ENCODE measurements at regions not wholly inside any gene's neighbourhood (a gene's known extent, or its start where the extent isn't known, plus 50 kb on each side); places are given as distances from the start of the nearest gene placed in this dataset.

DNA sequence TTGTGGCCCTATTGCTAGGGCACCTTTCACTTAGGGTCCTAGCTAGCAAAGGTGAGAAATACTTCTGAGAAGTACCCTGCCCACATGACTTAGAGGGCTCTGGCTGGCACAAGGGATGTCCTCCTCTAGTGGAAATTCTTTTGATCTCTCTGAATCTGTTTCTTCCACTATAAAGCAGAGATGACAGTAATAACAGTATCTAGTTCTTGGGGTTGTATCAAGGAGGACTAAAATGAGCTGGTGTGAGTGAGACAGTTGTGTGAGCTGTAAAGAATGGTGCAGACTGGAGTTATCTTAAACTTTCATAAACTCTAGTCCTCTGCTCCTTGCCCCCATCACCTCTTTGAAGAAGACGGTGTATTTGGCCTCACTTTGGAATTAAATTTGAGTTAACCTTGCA is 157.8 kb upstream of the PLET1 start:
- DNase-seq (ENCODE audit: low spot score in 2 of 2) (no peak), ATAC-seq (peak in 1 of 2 donors; percentile 54)
- Mint-ChIP-seq H3K36me3 (peaks cover 0 to 10% of the 10 kb centered on the region in 2 donors), H3K9me3 (peaks cover 4 to 18% of the 10 kb centered on the region in 2 donors), H3K27ac (no peak overlapping the region)

DNA sequence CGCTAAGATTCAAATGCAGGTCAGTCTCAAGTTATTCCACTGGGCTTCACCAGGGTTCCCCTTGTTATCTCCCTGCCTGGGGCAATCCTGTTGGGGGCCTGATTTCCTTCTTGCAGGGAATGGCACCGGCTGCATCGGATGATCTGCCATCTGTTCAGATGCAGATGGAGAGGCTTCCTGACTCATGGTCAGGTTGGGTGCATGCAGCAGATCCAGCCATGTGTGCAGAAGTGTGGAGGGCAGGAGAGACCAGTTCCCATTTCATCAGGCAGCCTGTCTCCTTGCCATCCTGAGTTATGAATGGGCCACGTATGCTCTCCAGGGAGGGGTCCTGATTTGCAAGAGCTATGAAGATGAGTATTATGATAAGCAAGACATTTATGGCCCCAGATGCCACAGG is 161.2 kb upstream of the PLET1 start:
- no peak overlapping the region for H3K27ac Mint-ChIP-seq
- DNase-seq (ENCODE audit: low spot score in 2 of 2) (no peak), ATAC-seq (no peak)
- no peaks in the 10 kb centered on the region for H3K36me3 Mint-ChIP-seq
- H3K9me3 Mint-ChIP-seq: no peaks in the 10 kb centered on the region

DNA sequence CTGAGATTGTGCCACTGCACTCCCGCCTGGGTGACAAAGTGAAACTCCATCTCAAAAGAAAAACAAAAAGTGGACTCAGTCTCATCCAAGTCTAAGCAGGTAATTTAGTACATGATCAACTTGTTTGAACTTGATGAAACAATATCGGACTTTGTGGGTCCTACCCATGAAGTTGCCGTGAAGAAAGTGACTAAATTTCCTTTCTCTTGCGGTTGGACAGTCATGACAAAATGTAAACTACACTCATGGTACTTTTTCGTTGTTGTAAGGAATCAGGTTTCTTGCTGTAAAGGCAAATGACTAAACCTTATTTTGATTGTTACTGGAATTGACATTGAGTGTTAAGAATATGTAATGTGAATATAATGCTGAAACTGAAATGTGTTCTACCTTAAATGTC is 164.5 kb upstream of the PLET1 start:
- DNase-seq (ENCODE audit: low spot score in 2 of 2) (no peak), ATAC-seq (no peak)
- Mint-ChIP-seq H3K36me3 (no peaks in the 10 kb centered on the region), H3K9me3 (peaks cover 0 to 4% of the 10 kb centered on the region in 2 donors), H3K27ac (no peak overlapping the region)

DNA sequence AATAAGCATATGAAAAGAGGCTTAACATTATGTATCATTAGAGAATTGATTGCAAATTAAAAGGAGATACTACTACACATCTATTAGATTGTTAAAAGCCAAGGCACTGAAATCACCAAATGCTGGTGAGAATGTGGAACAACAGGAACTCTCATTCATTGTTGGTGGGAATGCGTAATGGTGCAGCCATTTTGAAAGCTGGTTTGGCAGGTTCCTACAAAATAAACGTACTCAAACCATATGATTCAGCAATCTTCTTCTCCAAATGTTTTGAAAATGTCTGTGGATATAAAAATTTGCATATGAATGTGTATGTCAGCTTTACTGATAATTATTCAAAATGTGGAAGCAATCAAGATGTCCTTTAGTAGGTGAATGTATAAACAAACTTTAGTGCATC is 176.4 kb upstream of the PLET1 start:
- ATAC-seq: no peak
- H3K36me3 Mint-ChIP-seq: peaks cover 16 to 24% of the 10 kb centered on the region in 2 donors
- DNase-seq (ENCODE audit: low spot score in 2 of 2): no peak
- H3K27ac Mint-ChIP-seq: no peak overlapping the region
- H3K9me3 Mint-ChIP-seq: peaks cover 17 to 27% of the 10 kb centered on the region in 2 donors

DNA sequence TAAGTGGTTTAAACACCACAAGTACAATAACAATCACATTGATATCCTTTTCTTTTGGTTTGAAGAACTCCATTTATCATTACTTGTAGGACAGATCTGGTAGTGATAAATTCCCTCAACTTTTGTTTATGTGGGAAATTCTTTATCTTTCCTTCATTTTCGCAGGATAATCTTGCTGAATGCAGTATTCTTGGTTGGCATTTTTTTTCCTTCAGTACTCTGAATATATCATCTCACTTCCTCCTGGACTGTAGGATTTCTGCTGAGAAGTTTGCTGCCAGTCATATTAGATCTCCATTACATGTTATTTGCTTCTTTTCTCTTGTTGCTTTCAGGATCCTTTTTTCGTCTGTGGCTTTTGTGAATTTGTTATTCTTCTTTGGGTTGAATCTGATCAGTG is 179.0 kb upstream of the PLET1 start:
- Mint-ChIP-seq H3K9me3 (peaks cover 19 to 25% of the 10 kb centered on the region in 2 donors), H3K27ac (no peak overlapping the region), H3K36me3 (peaks cover 13 to 16% of the 10 kb centered on the region in 2 donors)
- no peak for ATAC-seq
- no peak for DNase-seq (ENCODE audit: low spot score in 2 of 2)

DNA sequence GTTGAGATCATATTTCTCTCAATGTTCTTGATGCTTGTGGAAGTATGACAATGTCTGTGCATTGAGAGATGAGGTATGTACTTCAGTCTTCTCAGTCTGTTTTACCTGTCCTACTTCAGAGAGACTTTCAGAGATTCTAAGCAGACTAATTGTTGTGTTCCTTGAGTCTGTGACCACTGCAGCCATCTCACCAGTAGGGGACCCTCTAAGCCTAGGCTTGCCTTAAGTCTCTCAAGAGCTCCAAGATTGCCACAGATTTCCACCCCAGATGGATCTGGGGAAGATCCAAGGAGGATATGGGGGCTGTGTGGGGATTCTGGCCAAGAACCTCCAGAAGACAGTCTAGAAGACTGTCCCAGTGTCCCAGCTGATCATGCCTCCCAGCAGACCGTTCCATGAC is 179.9 kb upstream of the PLET1 start:
- peaks cover 28 to 33% of the 10 kb centered on the region in 2 donors for H3K9me3 Mint-ChIP-seq

DNA sequence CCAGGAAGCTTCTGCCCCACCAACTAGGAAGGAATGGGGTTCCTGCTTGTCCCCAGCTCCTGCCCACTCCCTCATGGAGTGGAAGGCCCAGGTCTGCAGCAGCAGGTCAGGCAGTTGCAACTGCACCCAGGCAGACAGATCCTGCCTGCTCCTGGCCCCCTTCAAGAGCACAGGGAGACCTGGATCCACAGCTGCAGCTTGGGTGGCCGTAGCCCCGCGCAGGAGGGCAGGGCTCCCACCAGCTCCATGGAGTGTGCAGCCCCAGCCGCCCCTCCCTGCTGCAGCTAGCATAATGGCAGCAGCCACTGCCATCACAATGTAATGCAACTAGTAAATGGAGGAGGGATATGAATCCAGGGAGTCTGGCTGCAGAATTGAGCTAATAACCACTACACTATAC is 187.5 kb upstream of the PLET1 start:
- no peak overlapping the region for H3K27ac Mint-ChIP-seq
- H3K36me3 Mint-ChIP-seq: peaks cover 10 to 12% of the 10 kb centered on the region in 2 donors
- no peak for ATAC-seq
- peaks cover 12 to 19% of the 10 kb centered on the region in 2 donors for H3K9me3 Mint-ChIP-seq
- DNase-seq (ENCODE audit: low spot score in 2 of 2): no peak

More for the DNA sequence above, 179.9 kb upstream of the PLET1 start:
- Mint-ChIP-seq H3K27ac (no peak overlapping the region), H3K36me3 (peaks cover 21 to 25% of the 10 kb centered on the region in 2 donors)
- ATAC-seq: no peak
- no peak for DNase-seq (ENCODE audit: low spot score in 2 of 2)

DNA sequence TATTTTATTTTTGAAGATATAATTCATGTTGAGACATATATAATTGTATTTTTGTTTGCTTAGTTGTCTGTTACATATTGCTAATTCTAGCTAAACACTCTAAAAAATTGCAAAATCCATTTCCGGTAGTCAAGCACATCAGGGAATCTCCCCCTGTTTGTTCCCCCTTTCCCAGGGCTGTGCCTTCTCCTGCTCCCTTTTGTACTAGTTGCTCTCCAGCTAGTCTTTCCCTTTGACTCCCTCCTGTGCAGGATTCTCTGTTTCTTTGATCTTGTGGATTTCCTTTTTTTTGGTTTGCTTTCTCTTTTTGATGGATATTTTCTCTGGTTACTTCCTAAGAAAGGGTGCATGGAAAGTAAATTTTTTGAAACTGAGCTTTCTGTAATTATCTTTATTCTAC is 188.1 kb upstream of the PLET1 start:
- Mint-ChIP-seq H3K27ac (no peak overlapping the region), H3K9me3 (peaks cover 12 to 16% of the 10 kb centered on the region in 2 donors), H3K36me3 (peaks cover 10 to 12% of the 10 kb centered on the region in 2 donors)
- ATAC-seq: no peak
- no peak for DNase-seq (ENCODE audit: low spot score in 2 of 2)

DNA sequence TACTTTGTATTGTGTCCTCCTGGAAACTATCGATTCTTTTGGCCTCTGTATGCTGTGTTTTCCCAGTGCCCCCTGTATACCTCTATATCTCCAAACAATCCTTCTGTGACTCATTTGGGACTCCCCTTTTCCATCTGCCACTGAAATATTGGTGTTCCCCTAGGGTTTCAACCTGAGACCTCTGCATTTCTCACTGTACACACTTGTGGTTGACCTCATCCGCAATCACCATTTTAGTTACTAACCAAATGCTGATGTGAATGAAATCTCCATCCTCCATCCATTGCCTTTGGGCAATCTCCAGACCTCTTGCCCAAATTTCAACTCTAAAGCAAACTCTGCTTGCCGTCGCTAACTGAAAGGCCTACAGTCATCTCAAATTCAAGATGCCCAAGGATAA is 190.6 kb upstream of the PLET1 start:
- no peak for ATAC-seq
- no peaks in the 10 kb centered on the region for H3K9me3 Mint-ChIP-seq

DNA sequence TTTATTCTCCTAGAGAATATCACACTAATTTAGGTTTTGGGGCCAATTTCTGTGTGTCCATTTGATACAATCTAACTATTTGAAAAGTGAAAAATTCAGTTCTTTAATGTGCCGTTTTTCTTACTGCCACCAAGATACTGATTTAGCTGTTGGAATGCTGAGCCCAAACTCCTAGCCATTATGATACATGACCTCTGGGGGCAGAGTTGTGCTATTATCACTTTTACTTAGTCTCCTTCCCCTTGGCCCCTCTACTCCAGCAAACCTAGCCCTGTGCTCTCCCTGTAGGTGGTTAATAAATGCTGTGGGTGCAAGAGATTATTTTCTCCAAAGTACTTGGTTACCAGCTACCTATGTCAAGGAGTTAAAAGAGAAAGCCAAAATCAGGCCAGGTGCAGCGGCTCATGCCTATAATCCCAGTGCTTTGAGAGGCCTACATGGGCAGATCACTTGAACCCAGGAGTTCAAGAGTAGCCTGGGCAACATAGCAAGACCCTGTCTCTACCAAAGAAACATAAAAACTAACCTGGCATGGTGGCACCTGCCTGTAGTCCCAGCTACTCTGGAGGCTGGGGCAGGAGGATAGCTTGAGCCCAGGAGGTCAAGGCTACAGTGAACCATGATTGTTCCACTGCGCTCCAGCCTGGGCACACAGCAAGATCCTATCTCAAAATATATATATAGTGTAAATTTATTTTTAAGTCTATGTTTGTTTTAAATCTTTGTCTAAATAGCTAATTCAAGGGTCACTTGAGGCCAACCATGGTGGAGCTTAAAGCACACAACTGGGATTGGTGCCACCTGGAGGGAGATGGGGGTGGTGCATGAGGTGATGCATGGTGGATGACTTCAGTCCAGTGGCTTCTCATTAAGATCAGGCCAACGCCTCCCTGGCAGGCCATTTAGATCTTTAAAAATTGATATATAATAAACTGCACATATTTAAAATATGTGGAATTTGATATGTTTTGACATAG is 193.2 kb upstream of the PLET1 start:
- Mint-ChIP-seq H3K36me3 (no peaks in the 10 kb centered on the region), H3K27ac (no peak overlapping the region), H3K9me3 (no peaks in the 10 kb centered on the region)
- DNase-seq (ENCODE audit: low spot score in 2 of 2) (peak in 1 of 2 donors; percentile 51), ATAC-seq (peak; percentile 46 to 64)

More for the DNA sequence above, 190.6 kb upstream of the PLET1 start:
- H3K27ac Mint-ChIP-seq: no peak overlapping the region
- H3K36me3 Mint-ChIP-seq: no peaks in the 10 kb centered on the region
- no peak for DNase-seq (ENCODE audit: low spot score in 2 of 2)

DNA sequence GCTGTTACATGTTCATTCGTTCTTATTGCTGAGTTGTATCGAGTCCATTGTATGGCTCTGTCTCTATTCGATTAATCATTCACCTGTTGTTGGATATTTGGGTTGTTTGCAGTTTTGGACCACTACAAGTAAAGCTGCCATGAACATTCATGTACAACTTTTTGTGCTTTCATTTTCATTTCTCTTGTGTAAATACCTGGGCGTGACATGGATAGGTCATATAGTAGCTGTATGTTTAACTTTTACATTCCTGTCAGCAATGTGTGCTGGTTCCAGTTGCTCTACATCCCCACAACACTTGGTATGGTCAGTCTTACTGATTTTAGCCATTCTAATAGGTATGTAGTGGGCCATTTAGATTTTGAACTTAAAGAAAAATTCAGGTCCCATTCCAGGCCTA is 194.2 kb upstream of the PLET1 start:
- Mint-ChIP-seq H3K36me3 (no peaks in the 10 kb centered on the region), H3K9me3 (no peaks in the 10 kb centered on the region), H3K27ac (no peak overlapping the region)
- no peak for DNase-seq (ENCODE audit: low spot score in 2 of 2)
- ATAC-seq: no peak

DNA sequence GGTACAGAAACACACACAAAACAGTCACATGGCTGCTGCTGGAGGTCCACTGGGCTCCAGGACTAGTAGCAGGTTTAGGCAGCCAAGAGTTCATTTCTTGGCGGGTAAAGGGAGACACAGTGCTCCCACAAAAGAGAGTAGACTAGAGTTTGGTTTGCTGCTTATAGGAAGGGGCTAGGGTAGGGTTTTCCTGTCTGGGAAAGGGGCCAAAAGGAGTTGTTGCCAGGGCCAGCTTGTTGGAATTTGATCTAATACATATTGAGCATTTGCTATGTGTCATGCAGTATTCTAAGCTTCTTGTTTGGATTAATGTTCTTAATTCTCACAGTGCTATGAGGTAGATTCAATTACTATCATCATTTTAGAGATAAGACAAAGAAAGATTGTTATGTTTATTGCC is 195.1 kb upstream of the PLET1 start:
- Mint-ChIP-seq H3K36me3 (no peaks in the 10 kb centered on the region), H3K27ac (no peak overlapping the region), H3K9me3 (no peaks in the 10 kb centered on the region)
- ATAC-seq (no peak), DNase-seq (ENCODE audit: low spot score in 2 of 2) (no peak)

DNA sequence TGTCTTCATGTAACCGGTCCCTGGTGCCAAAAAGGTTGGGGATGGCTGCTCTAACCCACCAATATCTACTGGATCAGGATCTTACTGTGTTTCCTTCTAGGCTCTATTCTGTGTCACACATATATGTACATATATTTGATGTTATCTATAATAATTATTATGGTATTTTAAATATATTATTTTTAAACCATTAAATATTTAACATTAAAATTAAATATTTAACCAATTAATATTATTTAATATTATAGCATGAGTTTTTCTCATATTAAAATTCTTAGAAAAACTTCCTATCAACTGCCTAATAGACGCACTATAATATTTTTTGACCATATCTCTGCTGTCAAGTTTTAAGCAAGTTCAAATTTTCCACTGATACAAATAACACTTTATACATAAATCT is 196.9 kb upstream of the PLET1 start:
- ATAC-seq: no peak
- Mint-ChIP-seq H3K9me3 (peaks cover 0 to 6% of the 10 kb centered on the region in 2 donors), H3K36me3 (peaks cover 0 to 5% of the 10 kb centered on the region in 2 donors), H3K27ac (no peak overlapping the region)
- DNase-seq (ENCODE audit: low spot score in 2 of 2): no peak

DNA sequence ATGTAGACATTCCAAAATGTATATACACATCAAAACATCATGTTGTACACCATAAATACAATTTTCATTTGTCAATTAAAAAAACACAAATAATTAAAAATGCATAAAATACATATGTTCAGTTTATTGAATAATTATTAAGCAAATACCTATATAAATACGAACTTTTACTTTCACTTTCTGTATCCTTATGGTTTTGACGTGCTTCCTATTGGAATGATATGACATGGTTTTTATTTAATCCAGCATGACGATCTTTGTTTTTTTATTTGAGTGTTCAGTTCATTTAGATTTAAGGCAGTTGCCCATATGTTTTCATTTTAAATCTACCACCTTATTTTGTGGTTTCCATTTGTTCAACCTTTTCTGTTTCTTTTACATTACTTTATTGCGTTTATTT is 198.3 kb upstream of the PLET1 start:
- H3K36me3 Mint-ChIP-seq: peaks cover 0 to 5% of the 10 kb centered on the region in 2 donors
- no peak for ATAC-seq
- H3K9me3 Mint-ChIP-seq: peaks cover 0 to 6% of the 10 kb centered on the region in 2 donors
- H3K27ac Mint-ChIP-seq: no peak overlapping the region
- no peak for DNase-seq (ENCODE audit: low spot score in 2 of 2)

DNA sequence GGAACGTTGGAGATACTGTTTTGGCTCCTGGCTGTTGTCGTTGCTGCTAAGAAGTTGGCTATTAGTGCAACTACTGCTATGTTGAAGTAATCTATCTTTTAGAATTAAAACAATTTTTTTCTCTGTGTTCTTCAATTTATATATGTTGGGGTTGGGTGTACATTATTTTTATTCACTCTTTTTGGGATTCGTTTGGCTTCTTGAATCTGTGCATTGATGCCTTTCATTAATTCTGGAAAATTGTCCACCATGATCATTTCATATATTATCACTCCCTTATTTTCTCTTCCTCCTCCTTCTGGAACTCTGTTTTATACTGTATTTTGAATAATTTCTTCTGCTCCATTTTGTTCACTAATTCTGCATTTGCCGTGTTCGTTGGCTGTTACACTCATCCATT is 199.5 kb upstream of the PLET1 start:
- Mint-ChIP-seq H3K9me3 (peaks cover 0 to 6% of the 10 kb centered on the region in 2 donors), H3K27ac (no peak overlapping the region), H3K36me3 (peaks cover 0 to 5% of the 10 kb centered on the region in 2 donors)
- ATAC-seq: no peak
- DNase-seq (ENCODE audit: low spot score in 2 of 2): no peak

DNA sequence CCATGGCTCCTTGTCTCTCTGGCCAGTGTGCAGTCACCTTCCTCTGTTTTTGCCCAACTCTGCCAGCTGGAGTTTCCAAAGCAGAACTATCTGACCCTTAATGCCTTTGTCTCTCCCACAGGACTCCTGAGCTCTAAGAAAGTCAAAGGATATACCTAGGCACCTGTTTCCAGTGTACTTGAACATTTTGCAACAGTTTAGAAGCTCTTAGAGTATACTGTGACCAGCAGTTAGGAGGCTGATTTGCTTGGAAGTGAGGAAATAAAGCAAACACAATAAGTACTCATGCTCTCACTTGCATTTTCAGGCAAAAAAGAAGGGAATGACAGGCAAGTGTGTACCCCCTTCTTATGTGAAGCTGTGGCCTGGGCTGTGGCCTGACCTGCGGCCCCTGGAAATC is 204.3 kb upstream of the PLET1 start:
- DNase-seq (ENCODE audit: low spot score in 2 of 2) (no peak), ATAC-seq (no peak)
- H3K27ac Mint-ChIP-seq: no peak overlapping the region
- peaks cover 0 to 5% of the 10 kb centered on the region in 2 donors for H3K36me3 Mint-ChIP-seq
- peaks cover 0 to 6% of the 10 kb centered on the region in 2 donors for H3K9me3 Mint-ChIP-seq

DNA sequence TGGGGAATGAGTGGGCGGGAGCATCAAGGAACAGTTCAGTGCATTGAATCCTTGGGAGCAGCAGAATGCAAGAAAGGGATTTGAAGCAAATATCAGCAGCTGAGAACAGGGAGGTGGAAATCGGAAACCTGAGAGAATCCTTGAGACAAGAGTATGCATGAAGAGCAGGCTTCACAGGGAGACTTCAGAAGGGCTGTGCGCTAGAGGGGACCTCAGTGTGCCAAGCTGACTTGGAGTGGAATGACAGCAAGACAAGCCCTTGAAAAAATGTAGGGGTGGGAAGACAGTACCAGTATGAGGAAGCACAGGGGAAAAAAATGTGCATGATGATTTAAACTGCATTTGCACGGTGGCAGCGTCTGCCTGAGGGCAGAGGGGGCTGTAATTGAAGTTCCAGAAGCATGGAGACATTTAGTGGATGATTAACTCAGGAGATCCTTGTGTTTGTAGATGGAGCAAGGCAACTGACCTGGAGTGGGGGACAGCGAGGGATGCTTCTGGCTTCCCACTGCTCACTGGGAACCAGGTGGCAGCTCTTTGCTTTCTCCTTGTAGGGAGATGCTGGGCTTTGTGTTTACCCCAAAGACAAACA is 204.9 kb upstream of the PLET1 start:
- Mint-ChIP-seq H3K36me3 (peaks cover 0 to 5% of the 10 kb centered on the region in 2 donors), H3K9me3 (peaks cover 0 to 6% of the 10 kb centered on the region in 2 donors), H3K27ac (no peak overlapping the region)
- no peak for ATAC-seq
- DNase-seq (ENCODE audit: low spot score in 2 of 2): no peak

All from activated naive CD4-positive, alpha-beta T cell treated with anti-CD3 and anti-CD28 coated beads, Interleukin-2, amount 50 U/mL, for 72 hours (primary cell).